Eye (tissue), 1 donor: ENCODE measurements at regions not wholly inside any gene's neighbourhood (a gene's known extent, or its start where the extent isn't known, plus 50 kb on each side); places are given as distances from the start of the nearest gene placed in this dataset.
"Not testable (repeated sequence)": the region's sequence is repeated elsewhere in the genome, so short reads cannot be mapped to it uniquely, and the experiment has no call there.

Experiments used
- DNase-seq: peaks from one replicate; pipeline ENCODE4 v3.0.0-alpha.2; 2015

DNA sequence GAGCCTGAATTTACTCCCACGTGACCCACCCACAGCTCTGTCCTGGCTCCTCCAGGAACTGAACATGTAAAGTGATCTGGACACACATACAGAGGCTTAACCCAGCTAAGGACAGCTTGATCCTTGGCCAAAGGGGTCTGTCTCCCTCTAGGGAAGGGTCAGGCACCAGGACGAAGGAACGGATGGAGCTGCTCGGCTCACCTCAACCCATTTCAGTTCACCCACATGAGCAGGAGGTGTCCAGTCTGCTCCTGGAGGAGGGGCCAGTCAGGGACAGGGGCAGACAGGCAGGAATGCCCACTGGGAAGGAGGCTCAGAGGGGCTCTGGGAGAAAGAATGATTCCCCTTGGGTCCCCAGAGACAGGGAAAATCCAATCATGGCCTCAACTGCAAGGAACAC is 567.2 kb downstream of the PTPRU start:
- no peak for DNase-seq

DNA sequence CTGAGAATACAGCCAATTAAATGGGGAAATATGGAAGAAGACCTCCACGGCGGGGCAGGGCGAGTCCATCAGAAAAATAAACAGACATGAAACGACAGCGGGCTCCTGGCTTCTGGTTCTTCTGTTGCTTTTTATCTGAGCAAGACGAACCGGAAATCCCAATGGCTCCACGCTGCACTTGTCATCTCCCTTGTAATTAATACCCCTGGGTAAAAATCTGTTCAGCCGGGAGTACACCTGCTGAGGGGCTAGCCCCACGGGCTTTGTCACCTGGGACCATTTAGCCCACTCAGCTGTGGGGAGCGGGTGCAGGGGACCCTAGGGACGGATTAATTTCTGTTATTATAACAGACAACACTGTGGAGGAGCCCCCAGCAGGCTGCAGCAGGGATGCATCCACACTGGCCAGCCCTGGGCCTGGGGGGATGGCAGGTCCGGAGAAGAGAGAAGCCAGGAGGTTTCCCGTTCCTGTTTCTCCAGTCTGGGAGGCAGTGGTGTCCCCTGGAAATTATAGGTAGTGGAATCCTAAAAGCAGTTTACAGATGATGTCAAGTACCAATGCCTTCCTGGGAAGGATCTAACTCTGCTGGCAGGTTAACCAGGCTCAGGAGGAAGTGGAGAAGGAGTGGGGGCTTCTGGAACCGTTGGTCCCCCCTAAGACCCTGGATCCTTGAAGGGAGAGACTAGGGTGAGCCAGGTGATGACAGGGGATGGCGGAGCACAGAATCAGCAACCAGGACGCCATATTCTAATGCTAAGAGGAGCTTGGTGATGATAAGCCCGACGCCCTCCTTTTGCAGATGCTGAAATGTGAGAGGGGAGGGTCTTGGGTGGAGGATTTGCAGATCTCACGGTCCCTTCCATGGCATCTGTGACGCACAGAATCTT is 566.1 kb downstream of the PTPRU start:
- peak; percentile 26 for DNase-seq

DNA sequence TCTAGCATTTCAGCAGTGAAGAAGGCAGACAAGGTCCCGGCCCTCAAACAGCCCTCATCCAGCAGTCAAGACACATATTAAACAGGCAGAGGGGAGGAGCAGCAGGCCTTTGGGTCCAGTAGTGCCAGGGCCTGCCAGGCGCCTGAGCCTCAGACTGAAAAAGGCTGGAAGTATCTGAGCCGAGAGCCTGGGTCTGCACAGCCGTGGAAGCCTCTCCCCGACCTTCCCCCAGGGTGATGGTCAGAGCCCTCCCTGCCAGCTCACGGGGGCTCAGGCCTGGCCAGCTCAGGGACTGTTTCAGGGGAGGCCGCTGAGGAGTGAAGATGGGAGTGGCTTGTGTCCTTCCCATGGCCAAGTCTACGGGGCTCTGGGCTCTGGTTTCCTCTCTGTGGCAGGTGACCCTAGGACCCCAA is 565.2 kb downstream of the PTPRU start:
- DNase-seq = no peak

DNA sequence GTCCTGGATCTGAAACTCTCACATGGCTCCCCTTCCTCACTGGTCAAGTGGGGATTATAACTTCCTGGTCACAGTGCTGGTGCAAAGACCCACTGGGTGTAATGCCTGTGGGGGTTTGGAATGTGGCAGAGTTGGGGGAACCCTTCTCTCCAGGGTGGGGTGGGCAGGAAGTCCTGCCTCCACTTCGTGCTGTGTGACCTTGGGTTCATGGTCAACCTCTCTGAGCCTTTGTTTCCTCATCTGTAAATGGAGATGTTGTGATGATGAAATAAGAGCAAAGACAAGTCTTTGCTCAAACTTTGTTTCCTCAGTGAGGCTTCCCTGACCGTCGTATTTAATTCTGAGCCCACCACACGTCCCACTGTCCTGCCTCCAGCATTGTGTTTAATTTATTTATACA is 564.7 kb downstream of the PTPRU start:
- no peak for DNase-seq

DNA sequence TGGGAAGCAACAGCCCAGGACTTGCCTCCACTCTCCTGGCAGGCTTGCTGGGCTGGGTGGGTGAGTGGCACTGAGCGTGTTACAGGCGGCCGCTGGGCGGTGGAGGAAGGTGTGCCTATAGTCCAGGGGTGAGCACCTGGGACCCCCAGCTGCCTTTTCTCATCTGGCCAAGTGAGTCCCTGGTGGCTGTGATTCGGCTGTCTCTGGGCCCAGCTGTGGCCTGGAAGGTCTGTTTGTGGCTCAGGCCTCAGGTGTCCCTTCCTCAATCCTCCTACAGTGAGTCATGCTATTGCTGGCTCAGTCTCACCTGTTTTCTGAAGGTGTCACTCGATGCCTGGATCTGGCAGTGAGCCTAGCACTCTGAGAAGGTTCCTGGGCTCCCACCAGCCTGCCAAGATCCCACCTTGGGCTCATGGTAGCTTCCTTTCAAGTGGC is 564.2 kb downstream of the PTPRU start:
- DNase-seq = no peak

DNA sequence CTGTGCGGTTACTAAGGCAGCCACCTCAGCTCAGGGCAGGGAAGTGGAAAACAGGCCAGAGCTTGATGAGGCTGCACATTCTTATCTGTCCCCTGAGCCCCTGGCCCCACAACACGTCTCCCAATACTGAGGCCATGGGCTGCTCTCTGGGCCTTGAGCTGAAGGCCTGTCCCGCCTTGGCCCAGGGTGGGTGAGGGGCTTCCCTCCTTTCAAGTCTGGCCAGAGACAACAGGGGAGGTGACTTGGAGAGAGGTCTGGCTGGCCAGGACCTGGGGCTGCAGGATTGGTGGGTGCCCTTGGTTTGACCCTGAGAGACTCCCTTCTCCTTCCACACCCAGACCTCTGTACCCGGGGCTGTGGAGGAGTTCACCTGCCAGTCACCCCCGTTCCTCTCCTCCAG is 563.8 kb downstream of the PTPRU start:
- DNase-seq = no peak

DNA sequence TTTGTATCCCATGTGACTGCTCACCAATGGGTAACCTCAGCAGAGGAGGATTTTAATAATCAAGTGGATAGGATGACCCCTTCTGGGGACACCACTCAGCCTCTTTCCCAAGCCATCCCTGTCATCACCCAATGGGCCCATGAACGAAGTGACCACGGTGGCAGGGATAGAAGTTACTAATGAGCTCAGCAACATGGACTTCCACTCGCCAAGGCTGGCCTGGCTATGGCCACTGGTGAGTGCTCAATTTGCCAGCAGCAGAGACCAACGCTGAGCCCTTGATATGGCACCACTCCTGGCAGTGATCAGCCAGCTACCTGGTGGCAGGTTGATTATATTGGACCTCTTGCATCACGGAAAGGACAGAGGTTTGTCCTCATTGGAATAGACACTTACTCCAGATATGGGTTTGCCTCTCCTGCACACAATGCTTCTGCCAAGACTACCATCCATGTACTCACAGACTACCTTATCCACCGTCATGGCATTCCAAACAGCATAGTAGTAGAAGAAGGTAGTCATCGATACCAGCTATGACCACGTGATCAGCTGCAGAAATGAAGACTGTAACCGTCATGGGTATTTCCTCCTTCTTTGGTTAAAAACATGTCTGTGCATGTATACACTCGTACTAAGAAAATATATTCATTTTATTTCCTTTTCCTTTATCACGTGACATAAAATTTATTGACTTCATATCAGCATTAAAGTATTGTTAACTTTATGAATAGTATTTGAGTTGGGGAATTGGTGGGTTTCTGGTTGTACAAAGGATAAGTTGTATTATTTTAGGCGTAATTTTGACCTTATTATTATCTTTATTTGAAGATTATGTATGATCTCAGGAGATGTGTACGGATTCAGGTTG is 562.6 kb downstream of the PTPRU start:
- DNase-seq = no peak

DNA sequence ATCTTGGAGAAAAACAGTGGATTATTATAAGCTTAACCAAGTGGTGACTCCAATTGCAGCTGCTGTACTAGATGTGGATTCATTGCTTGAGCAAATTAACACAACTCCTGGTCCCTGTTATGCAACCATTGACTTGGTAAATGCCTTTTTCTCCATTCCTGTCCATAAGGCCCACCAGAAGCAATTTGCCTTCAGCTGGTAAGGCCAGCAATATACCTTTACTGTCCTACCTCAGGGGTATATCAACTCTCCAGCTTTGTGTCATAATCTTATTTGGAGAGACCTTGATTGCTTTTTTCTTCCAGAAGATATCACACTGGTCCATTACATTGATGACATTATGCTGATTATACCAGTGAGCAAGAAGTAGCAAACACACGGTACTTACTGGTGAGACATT is 560.8 kb downstream of the PTPRU start:
- not testable (repeated sequence) for DNase-seq

DNA sequence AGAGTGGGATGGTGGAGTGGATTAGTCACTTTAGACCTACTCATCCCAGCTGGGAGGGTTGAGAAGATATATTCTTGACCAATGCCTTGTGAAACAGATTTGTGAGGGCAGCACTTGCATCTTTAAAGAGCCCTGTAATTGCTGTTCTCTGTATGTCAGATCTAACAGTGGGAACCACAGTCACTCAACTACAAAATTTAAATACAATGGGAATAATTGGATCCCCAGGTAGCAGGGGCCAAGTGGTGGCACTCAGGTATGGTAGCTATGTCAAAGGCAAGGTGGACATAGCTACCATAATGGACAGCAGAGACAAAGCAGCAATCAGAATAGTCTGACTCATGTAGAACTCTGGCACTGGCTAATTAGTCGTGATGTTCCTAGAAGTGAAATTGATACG is 559.6 kb downstream of the PTPRU start:
- DNase-seq = not testable (repeated sequence)

DNA sequence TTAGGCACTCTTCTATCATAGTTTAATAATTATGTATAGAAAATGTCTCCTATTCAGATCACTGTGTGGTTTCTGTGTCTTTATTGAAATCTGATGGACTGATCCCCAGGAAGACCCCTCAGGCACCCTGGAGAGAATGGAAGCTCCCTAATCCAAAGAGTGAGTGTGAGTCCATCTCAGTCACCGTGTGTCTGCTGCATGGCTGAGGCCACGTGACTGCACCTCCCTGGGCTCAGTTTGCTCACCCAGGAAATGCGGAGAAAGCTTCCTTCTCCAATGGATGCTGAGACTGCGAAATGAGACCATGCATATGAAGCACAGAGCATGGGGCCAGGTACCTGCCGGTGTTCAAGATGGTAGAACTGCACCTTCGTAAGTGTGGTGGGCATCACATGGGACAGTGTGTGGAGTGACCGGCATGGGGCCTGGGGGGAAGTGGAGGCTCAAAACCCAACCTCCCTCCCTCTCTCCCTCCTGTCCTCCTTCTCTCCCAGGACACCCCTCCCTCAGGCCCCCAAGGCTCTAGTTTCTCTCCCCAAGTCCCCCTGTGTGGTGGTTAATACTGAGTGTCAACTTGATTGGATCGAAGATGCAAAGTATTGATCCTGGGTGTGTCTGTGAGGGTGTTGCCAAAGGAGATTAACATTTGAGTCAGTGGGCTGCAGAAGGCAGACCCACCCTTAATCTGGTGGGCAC is 557.5 kb downstream of the PTPRU start:
- DNase-seq = no peak

DNA sequence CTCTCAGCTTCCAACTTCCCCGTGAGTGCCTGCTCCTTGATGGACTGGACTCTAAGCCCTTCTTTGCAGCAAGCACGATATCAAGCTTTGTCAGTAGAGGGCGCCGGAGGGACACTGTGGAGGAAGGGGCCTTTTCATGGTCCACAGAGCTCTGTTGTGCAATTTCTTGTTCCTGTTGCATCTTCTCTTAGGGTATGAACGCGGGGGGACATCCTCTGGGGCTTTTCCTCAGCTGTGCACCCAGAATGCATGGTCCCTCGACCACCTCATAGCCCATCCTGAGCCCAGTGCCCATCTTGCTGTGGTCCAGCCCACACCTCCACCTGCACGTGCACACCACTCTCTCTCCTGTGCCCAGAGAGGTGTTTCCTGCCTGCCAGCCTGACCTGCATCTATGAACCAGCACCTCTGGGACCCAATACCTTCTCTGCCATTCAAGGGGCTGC is 556.8 kb downstream of the PTPRU start:
- peak; percentile 97 for DNase-seq

DNA sequence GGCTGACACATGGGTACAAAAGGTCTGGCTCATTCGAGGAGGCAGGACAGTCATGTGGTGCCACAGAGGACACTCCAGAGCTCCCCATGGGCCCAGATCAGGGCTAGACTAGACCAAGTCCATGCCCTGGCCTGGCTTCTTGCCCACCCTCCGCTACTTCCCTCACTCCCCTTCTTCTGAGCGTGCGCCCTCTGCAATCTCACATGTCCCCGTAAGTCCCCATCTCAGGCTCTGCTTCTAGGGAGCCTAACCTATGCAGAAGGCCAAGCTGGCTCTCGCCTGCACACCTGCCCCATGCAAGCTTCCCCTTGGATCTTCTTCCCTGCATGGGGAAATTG is 553.6 kb downstream of the PTPRU start:
- no peak for DNase-seq

DNA sequence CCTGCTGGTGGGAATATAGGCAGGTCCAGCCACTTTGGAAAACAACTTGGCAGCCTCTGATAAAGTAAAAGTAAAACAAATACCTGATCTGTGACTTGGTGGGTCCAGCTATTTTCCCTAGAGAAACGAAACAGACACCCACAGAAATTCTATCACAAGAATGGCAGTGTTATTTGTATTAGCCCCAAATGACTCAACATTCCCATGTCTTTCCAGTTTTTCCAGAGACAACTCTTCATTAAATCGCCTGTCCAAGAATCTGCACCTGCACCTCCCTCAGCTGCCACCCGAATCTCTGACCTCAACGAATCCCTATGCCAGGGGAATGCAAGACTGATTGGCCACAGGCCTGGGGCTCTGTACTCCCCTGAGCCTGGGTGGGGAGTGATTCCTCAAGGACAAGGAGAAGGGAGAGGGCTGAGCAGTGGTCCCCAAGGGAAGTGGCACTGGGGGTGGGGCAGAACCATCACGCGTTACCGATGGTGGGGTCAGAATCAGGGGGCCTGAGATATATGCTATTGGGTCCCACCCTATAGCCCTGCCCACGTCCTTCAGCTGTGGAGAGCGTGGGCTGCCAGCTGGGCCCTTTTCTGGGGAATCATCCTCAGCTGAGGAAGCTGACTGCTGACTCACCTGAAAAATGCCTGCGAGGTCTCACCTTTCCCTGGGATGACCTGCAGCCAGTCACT is 553.0 kb downstream of the PTPRU start:
- DNase-seq = no peak

DNA sequence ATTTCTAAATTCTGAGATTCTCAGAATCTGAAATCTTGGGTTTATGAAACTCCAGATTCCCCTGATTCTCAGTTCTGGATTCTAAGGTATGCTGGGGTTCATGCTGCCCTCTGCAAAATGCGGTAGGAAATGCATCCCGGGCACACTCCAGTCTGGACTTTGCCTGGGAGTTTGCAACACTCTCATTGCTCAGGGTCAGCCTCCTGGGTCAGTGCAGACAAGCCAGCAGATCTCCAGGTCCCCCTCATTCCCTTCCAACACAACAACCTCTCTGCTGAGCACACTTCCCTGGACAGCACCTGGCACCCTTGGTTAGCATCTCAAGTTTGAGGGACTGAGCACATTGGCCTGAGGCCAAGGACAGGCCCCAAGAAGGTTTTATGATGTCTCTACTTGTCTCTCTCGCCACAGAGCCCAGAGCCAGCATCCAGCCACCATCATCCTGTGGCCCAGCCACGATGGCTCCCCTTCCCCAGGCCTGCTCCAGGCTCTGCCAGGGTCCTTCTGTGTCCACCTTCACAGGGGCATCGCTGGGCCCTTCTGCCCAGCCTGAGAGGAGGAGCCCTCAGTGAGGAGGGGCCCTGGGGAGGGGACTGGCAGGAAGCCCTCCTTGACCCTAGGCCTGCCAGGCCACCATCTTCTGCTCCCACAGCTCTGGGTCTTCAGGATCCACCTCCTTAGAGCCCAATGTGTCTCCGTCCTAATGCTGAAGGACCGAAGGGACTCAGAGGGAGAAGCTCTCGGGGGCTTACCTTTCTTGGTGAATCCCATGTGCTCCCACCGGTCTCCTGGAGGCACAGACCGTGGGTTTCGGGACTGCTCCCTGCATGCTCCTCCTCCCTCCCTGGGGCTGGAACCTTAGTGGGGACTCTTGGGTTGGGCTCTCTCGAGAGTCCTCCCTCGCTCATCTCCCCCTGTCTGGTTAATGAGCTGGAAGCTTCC is 550.7 kb downstream of the PTPRU start:
- no peak for DNase-seq

DNA sequence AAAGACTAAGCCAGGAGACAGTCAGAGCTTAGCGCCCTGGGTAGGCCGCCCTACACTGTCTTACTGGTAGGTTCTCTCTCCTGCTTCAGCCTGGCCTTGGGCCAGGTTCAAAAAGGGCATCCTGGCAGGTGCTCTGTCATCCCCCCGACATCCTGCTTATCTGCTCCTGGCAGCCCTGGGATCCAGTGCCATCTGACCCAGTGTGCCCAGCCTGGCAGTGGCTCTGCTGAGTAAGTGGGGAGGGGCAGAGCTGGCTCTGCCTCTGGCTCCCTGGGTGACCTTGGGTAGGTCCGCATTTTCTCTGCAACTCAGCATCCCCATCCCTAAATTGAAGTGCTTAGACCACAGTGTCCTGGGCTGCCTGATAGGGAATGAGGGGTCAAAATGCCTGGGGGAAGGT is 549.9 kb downstream of the PTPRU start:
- DNase-seq = no peak

DNA sequence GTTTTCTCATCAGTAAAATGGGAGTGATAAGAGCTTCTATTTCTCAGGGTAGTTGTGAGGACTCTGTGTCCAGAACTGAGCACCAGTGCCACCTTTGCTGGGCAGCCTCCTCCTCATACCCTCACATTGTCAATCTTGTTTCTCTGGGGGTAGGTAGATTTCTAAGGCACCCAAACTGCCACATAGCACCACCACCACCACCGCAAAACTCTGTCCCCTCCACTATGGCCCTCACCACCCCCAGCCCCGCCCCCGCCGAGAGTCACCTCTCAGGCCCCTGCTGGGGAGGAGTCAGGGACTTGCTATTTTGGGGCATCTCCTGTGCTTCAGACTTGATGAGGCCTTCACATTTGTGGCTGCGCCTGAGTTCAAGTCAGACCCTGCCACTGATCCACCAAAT is 549.2 kb downstream of the PTPRU start:
- DNase-seq = no peak

DNA sequence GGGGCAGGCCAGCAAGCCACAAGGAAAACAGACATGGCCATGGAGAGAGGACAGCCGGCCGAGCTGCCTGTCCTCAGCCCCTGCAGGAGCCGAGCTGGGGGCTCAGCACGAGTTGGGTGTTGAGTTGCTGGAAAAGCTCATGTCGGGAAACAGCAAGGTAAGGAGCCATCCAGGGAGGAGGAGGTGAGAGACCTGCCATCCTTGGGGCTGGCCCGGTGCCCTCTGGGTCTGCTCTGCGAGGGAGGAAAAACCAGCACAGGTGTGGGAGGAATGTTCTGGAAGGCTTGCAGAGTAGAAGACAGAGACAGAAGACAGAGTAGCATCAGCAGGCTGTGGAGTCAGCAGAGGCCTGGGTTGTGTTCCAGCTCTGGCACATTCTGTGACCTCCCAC is 548.8 kb downstream of the PTPRU start:
- no peak for DNase-seq

DNA sequence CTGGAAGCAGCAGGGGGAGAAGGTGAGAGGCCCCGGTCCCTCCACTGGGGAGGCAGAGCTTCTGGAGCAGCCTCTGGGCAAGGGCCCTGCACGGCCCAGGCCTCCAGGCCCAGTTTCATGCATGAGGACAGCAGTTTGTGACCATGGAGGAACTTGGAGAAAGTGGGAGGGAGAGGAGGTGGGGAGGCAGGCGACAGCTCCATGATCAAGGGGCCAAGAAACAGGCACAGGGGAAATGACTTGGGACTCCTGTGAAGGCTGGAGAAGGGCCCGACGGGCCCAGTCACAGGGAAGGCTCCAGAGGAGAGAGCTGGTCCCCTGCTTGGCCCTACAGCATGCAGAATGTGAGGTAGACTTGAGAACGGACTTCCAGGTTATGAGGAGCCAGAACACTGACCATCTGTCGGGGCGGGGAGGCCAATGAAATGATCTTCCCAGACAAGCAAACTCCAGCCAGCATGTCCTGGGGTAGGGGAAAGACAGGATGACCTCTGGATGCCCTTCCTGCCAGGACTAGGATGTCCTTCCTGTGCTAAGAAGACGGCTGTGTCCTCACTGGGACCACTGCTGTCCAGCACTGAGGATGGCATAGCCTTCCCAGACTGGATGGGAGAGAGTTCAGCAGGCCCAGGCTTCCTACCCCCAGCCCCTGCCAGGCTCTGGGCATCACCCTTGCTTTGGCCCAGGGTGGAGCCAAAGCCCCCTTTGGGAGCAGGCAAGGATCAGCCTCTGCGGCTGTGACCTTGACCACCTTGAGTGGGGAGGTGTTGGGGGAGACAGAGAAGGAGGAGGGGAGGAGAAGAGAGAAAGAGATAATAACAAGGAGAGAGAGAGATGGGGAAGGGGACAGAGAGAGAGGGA is 548.2 kb downstream of the PTPRU start:
- no peak for DNase-seq

DNA sequence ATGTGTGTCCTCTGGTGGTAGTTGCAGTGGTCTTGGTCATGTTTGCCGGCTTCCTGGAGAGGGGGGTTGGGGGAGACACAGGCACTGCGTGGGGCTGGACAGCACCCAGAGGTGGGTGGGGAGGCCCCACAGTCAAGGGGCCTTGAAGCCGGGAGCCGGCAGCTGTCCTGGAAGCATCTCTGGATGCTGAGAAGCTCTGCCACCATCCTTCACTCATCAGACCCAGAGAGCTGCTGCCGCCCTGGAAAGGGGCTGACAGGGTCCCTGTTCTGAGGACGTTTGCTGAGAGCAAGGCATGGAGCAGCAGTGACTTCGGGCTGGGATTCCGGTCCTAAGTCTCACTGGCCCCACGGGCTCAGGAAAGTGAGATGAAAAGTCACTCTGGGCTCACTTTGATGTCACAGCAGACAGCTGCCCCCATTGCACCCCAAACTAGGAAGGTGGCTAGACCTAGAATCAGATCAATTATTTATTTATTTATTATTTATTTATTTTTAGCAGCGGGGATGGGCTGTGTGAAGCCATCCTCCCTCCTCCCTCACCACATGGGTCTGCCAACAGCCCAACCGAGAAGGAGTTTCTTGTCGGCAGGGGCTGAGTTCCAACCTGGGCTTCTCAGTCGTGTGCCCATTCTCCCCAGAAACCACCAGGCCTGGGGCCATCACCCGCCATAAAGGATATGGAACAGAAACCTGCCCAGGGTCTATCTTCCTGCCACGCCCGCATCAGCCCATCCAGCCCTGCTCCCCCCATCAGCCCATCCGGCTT is 547.4 kb downstream of the PTPRU start:
- DNase-seq = no peak
